ENCODE measurements at regions not wholly inside any gene's neighbourhood (a gene's known extent, or its start where the extent isn't known, plus 50 kb on each side); places are given as distances from the start of the nearest gene placed in this dataset.
A peak's percentile ranks its signal among the peaks of the same experiment; 100 is the strongest.
"Not testable (repeated sequence)": the region's sequence is repeated elsewhere in the genome, so short reads cannot be mapped to it uniquely, and the experiment has no call there.

GRCh38 chr2:113386780-113387433, 50.6 kb upstream of the ZNG1B start:
- DNase-seq, result not testable (repeated sequence)

GRCh38 chr2:113379621-113380020, 57.9 kb upstream of the ZNG1B start:
- DNase-seq, result not testable (repeated sequence)

DNA sequence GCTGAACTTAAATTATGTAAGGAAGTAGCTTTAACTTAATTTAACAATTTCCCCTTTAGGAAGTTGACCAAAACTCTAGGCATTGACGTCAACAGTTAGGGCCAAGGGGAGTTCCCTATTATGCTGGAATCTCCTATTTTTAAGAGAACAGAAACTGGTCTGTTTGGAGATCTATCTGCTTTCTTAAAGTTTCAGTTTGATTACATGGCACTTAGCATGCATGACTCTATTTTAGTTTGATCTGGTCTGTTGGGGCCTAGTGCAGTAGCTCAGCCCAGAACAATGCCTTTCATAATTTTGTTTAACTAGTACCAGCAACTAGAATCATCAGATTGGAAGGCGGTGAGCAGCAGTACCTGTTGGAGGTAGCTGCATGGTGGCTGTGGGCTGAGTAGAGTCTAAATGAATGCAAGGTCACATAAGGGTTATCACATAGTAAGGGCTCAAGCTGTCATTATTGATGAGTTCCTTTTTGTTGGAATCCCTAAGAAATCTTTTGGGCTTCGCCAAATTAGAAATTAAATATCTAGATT, 60.5 kb upstream of the ZNG1B start:
- DNase-seq, result no peak

- DNase-seq, result no peak
Measured at GRCh38 chr2:113376253-113376912, 61.1 kb upstream of the ZNG1B start.

DNA sequence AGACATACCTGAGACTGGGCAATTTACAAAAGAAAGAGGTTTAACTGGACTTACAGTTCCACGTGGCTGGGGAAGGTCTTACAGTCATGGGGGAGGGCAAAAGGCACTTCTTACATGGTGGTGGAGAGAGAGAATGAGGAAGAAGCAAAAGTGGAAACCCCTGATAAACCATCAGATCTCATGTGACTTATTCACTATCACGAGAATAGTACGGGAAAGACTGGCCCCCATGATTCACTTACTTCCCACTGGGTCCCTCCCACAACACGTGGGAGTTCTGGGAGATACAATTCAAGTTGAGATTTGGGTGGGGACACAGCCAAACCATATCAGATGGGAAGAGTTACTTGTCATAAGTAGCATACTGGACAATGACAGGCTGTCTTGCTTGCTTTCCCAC, 62.6 kb upstream of the ZNG1B start:
- not testable (repeated sequence) for DNase-seq

DNA sequence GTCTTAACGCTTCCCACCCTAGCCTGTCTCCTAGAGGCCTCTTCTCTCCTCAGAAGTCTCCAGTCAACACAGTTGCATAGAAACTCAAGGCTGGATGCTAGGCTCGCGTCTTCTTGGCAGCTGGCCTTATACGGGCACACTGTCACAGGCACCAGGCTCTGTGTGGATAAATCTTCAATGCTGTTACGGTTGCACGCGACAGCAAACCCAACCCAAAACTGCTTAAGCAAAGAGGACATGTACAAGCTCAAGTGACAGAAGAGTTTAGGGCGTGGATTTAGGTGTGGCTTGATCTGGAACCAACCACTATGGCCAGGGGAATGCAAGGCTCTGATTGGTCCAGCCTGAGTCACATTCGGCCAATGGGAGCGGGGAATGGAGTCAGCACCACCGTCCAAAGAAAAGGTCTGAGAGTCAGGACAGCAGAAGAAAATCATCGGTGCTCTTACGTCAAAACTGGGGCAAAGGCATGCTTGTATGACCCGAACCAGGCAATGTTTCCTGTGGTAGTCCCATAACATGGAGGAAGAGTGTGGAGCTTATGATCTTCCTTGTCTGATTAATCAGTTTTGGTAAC, 65.1 kb upstream of the ZNG1B start:
- DNase-seq, result not testable (repeated sequence)

DNA sequence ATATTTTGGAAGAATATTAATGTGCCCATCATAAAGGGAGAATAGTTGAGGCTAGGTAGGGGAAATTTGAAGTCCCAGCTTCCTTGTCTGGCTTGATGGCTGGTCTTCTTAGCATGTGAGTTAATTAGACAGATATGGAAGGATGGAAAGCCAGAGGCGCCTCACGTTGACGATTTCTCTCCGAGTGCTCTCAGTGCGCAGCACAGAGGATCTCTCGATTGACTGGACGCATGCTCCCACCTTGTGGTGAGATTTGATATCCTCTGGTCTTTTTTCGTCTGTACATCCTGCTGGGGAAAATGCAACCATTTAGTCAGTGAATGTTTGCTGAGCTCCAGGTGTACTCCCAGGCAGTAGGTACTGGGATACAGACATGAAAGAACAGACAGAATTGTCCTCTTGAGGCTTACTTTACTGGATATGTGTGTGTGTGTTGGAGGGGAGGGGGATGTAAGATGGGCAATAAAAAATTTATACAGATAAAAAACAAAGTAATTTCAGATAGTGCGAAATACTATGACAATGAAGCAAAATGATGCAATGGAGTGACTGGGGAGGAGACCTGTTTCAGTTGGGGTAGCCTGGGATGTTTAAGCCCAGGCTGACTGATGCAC, 66.9 kb upstream of the ZNG1B start:
- DNase-seq, result peak; percentile 71

GRCh38 chr2:113370030-113370429, 67.5 kb upstream of the ZNG1B start:
- no peak for DNase-seq

DNA sequence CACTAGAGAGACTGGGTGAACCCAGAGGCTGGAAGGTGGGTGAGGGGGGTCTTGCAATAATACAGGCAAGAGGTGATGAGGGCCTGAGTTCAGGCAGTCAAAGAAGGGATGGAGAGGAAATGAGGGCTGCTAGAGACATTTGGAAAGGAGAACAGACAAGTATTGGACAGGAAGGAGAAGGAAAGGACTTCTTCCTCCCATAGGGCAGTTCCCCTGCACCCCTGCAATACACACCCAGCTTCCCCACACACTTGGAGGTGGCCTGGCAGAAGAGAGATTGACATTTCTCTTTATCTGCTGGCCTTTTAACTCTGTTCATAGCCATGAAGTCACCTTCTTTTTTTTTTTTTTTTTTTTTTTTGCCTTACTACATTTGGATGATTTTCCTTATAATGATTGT, 68.9 kb upstream of the ZNG1B start:
- not testable (repeated sequence) for DNase-seq

DNA sequence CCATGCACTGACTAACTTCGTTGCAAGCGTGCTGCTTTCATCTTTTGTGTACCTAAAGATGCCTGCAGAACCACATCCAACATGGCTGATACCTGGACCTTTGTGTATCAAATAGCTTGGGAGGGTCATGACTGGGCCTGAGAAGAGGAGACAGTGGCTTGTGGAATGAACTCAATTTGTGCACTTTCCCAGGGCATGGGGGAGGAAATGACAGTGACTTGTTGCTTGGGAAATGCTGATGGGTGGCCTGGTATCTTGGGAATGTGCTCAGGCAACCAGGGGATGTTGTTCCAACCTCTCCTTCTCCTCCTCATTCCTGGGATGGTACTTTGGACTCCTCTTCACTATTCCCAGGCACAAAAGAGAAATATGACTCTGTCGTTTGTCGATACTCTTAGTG, 70.7 kb upstream of the ZNG1B start:
- peak; percentile 6 for DNase-seq

DNA sequence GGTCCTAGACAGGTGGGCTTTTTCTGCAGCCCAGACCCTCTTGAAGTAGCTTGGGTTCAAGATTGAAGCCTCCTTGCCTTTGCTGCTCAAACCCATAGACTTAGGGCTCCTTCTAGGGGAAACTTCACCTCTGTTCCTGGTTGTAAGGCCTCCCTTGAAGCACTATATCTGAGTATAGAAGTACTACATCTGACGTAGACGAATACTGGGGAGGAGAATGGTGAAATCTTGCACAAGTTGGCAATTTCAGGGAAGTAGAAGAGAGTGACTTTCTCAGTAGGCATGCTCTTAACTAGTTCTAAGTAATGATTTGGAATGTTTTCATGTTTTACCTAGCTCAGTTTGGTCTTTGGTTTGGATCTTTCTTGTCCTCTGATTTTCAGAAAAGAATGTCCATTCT, 71.7 kb upstream of the ZNG1B start:
- not testable (repeated sequence) for DNase-seq

DNA sequence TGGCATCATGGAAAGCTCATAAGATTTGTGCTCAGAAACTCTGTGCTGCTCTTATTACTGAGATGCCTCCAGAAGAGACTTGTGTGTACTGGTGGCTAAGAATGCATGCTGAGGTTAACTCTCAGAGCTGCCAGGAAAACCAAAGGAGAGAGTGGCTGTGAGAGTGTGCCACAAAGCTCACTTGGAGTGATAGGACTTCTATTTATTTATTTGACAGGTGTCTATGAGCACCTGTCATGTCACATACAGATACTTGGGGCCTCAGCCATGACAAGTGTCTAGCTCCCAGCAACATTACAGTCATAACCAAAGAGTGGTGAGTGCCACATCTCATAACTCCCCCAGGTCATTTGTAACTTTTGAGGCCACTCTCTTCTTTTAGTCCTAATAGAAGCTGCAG, 72.2 kb upstream of the ZNG1B start:
- not testable (repeated sequence) for DNase-seq

DNA sequence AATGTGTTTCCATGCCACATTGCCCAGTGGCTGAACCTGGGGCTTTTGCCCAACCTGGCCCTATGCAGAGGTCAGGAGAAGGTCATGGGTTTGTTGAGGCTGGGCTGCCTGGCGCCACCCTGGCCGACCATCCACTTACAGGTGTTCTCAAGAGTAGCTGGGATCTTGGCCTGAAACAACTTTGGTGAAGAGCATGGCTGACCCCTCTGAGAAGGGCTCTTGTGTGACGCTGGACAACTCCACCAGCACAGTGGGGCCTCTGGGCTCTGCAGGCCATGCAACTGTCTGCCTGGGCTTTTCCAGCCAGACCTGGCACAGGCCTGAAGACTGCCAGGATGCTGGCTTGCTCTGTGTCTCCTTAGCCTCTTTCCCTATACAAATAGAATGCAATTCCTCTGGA, 76.4 kb upstream of the ZNG1B start:
- no peak for DNase-seq

DNA sequence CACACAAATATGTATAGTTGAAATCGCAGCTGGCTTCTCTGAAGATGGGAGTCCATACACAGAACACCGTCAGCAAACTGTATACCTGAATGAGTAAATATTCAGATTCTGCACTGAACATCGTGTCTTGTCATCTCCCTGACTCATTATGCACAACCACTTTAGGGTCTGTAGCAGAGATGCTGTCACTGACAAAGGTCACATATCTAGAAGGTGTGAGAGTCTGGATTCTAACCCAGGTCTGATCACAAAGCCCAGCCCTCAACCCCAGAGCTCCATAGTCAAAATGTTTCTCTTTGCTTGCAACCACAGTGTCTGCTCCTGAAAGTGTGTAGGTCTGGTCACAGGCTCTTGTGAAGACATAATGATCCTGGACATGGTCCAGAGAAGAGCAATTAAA, 78.3 kb upstream of the PAX8 start:
- DNase-seq, result no peak

GRCh38 chr2:113356284-113356683, 77.6 kb upstream of the PAX8 start:
- DNase-seq, result not testable (repeated sequence)

- DNase-seq, result not testable (repeated sequence)
Measured at GRCh38 chr2:113355339-113356015, 76.8 kb upstream of the PAX8 start.

- DNase-seq, result no peak
Measured at GRCh38 chr2:113351375-113352355, 72.9 kb upstream of the PAX8 start.

- DNase-seq, result not testable (repeated sequence)
Measured at GRCh38 chr2:113343800-113344199, 65.1 kb upstream of the PAX8 start.

DNA sequence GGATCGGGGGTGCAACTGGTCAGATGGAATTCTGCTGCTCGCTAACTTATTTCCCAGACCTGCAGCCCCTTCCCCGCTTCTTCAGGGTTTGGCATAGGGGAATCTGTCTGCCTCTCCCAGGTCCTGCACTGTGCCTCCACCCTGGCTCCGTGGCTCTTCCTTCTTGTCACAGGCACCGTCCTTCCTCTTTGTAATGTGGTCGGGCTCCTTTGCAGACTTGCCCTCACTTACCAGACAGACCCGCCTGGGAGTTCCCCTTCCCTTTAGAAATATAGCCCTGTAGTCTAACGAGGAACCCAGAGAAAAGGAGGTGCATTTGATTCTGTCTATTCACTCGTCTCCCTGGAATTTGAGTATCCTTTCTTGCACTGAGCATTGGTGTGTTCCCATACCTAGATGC, 63.9 kb upstream of the PAX8 start:
- DNase-seq, result no peak

DNA sequence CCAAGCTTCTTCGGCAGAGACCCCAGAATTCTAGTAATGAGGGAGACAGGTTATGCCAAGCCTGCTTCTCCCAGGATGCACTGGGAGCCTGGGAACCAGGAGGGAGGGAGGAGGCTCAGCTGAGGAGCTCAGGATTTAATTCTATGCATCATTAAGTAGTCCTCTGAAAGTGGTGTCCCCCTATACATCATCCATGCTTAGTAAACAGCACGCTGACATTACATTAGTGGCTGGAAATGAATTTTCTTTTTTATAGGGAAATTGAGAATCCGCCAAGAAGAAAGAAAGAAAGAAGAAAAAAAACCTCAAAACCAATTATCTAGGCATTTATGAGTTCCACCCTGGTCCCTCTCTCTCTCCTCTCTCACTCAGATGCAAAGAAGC, 63.1 kb upstream of the PAX8 start:
- DNase-seq, result not testable (repeated sequence)

DNA sequence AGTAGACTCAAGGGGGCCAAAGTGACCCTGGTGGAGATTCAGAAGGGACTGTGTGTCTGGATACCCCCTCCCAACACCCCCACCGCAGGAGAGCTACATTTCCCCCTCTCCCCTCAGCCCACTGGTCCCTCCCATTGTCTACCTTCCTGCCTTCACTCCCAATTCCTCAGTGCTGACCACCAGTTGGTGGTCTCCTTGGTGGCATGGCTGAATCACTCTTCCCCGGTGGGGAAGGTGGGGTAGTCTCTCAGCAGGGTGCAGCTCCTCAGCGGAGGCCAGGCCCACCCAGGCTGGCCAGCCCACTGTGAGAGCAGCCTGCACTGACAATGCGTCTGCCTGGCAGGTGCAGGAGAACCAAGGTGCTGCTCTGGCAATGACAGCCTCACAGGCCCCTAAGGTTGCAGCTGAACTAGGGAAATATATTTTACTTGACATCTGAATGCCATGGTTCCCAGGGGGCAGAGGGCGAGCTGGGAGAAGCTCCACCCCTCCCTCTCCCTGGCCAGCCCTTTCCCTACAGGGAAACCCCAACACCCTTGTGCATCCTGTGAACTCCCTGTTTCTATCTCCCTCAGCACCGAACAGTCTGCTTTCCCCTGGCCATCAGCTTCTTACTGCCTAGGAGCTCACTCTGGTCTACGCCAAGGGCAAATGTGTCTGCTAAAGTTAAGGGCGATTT, 62.6 kb upstream of the PAX8 start:
- no peak for DNase-seq

Measured in fibroblast of skin of right quadriceps (primary cell).